CD8-positive, alpha-beta memory T cell (primary cell): ENCODE measurements at regions not wholly inside any gene's neighbourhood (a gene's known extent, or its start where the extent isn't known, plus 50 kb on each side); places are given as distances from the start of the nearest gene placed in this dataset.

ENCODE experiments used
- CTCF ChIA-PET: fragments of 350-600 bp; sonication (Branson Sonifier 250); formaldehyde crosslinking; loops from one replicate; lab custom pipeline; 2021; ENCODE audit warnings: antibody characterized with exemption; lab: Charles Lee
- POLR2A ChIA-PET: fragments of 350-600 bp; sonication (Branson Sonifier 250); formaldehyde crosslinking; loops from one replicate; lab custom pipeline; 2021; ENCODE audit warnings: antibody characterized with exemption; lab: Charles Lee
- DNase-seq, 5 donors: peaks; one replicate each; pipeline versions ENCODE4 v3.0.0 to v3.0.0-alpha.2; 2020 to 2022; ENCODE audit warnings: mixed read lengths in 1 of 5
- H3K27ac ChIP-seq: one replicate; pipeline ENCODE4 v1.7.0; 2013; ENCODE audit warnings: low read depth, mild to moderate bottlenecking, low read length, moderate library complexity
- H3K27me3 ChIP-seq: 2 replicates; pipeline ENCODE4 v1.7.0; 2013; ENCODE audit warnings: low read length, mild to moderate bottlenecking; ENCODE audit not compliant: insufficient read depth, poor library complexity, severe bottlenecking
- H3K36me3 ChIP-seq: 2 replicates; pipeline ENCODE4 v1.7.0; 2013; ENCODE audit warnings: mild to moderate bottlenecking, low read length, moderate library complexity; ENCODE audit not compliant: insufficient read depth
- H3K4me1 ChIP-seq: 2 replicates; pipeline ENCODE4 v1.7.0; 2013; ENCODE audit warnings: mild to moderate bottlenecking, low read length, moderate library complexity; ENCODE audit not compliant: insufficient read depth
- H3K4me3 ChIP-seq: 2 replicates; pipeline ENCODE4 v1.7.0; 2013; ENCODE audit warnings: mild to moderate bottlenecking, low read length
- H3K9me3 ChIP-seq: 2 replicates; pipeline ENCODE4 v1.7.0; 2013; ENCODE audit warnings: mild to moderate bottlenecking, low read length
- H3K27ac Mint-ChIP-seq, 8 donors: one replicate each; pipeline ENCODE4 v1.8.0; 2020 to 2021; ENCODE audit warnings: mixed read lengths in 8 of 8, mild to moderate bottlenecking in 6 of 8, inconsistent platforms in 3 of 8, moderate library complexity in 3 of 8
- H3K27me3 Mint-ChIP-seq, 2 donors: one replicate each; pipeline ENCODE4 v1.8.0; 2020 to 2021; ENCODE audit warnings: mixed read lengths in 2 of 2, mild to moderate bottlenecking in 1 of 2, moderate library complexity in 1 of 2
- H3K36me3 Mint-ChIP-seq, 3 donors: one replicate each; pipeline ENCODE4 v1.8.0; 2020 to 2021; ENCODE audit warnings: mixed read lengths in 3 of 3, inconsistent platforms in 1 of 3, mild to moderate bottlenecking in 1 of 3
- H3K4me1 Mint-ChIP-seq, 3 donors: one replicate each; pipeline ENCODE4 v1.8.0; 2020 to 2021; ENCODE audit warnings: mixed read lengths in 3 of 3, inconsistent platforms in 1 of 3, mild to moderate bottlenecking in 1 of 3
- H3K4me3 Mint-ChIP-seq, 7 donors: one replicate each; pipeline ENCODE4 v1.8.0; 2020 to 2021; ENCODE audit warnings: mixed read lengths in 7 of 7, mild to moderate bottlenecking in 6 of 7, moderate library complexity in 4 of 7, inconsistent platforms in 2 of 7
- H3K9me3 Mint-ChIP-seq, 5 donors: one replicate each; pipeline ENCODE4 v1.8.0; 2020 to 2022; ENCODE audit warnings: mixed read lengths in 5 of 5, mild to moderate bottlenecking in 3 of 5, moderate library complexity in 2 of 5, inconsistent platforms in 1 of 5

DNA sequence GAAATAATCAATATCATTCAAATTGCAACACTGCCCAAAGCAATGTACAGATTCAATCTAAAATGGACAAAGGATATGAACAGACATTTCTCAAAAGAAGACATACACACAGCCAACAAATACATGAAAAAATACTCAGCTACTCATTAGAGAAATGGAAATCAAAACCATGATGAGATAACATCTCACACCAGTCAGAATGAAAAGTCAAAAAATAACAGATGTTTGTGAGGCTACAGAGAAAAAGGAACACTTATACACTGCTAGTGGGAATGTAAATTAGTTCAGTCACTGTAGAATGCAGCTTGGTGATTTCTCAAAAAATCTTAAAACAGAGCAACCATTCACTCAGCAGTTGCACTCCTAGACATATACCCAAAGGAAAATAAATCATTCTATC is 205.2 kb downstream of the DKK2 start:
- CTCF ChIA-PET, result no interaction called here
- Mint-ChIP-seq H3K9me3 (peaks cover 0 to 25% (median 0%) of the 10 kb centered on the region in 5 donors), H3K4me3 (no peak overlapping the region), H3K36me3 (peaks cover 0 to 2% (median 0%) of the 10 kb centered on the region in 3 donors), H3K27me3 (no peaks in the 10 kb centered on the region), H3K4me1 (no peaks in the 10 kb centered on the region), H3K27ac (no peak overlapping the region)
- Histone ChIP-seq H3K27me3 (no peaks in the 10 kb centered on the region), H3K4me3 (no peak overlapping the region), H3K36me3 (no peaks in the 10 kb centered on the region), H3K9me3 (no peaks in the 10 kb centered on the region), H3K4me1 (no peaks in the 10 kb centered on the region), H3K27ac (no peak overlapping the region)
- POLR2A ChIA-PET, result no interaction called here
- DNase-seq, result no peak

DNA sequence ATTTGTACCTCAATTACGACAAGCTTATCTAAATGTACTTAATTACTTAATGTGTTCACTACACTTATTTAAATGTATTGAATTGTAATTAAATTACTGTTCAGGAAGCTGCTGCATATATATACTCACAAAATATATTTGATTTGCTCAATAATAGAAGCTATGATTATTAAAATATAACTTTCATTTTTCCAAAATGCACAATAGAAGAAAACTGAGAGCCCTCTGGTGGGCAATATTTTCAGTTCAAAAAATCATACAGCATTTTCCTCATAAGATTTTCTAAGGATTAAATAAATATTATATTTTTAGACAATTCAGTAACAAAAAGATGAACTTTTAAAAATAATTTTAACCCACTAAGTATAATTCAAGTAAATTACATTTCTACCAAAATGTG is 217.3 kb downstream of the DKK2 start:
- Histone ChIP-seq H3K9me3 (no peaks in the 10 kb centered on the region), H3K4me1 (no peaks in the 10 kb centered on the region), H3K27me3 (no peaks in the 10 kb centered on the region), H3K4me3 (no peak overlapping the region), H3K27ac (no peak overlapping the region), H3K36me3 (no peaks in the 10 kb centered on the region)
- H3K4me3 Mint-ChIP-seq, result no peak overlapping the region
- DNase-seq, result no peak
- ChIA-PET POLR2A (no interaction called here), CTCF (no interaction called here)
- no peaks in the 10 kb centered on the region for H3K36me3 Mint-ChIP-seq
- no peak overlapping the region for H3K27ac Mint-ChIP-seq
- peaks cover 0 to 7% (median 2%) of the 10 kb centered on the region in 5 donors for H3K9me3 Mint-ChIP-seq
- no peaks in the 10 kb centered on the region for H3K27me3 Mint-ChIP-seq
- H3K4me1 Mint-ChIP-seq, result no peaks in the 10 kb centered on the region

DNA sequence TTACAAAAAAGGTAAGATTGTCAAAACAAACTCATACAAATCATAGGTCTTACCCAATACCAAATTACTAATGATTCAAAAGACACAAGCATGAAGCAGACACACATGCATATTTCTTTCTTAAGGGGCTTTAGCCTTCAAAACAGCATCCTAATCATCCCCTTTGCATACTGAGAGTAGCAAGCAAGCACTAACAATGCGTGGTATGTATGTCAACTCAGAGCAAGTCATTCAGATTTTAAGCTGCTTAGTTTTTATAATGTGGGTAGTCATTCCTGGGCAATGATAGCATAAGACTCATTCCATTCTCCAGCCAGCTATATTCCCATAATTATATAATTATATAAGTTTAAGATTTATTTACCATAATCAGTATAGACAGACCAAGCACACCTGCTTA is 219.6 kb downstream of the DKK2 start:
- Mint-ChIP-seq H3K36me3 (no peaks in the 10 kb centered on the region), H3K27me3 (no peaks in the 10 kb centered on the region), H3K9me3 (peaks cover 0 to 7% (median 0%) of the 10 kb centered on the region in 5 donors), H3K4me1 (no peaks in the 10 kb centered on the region), H3K27ac (no peak overlapping the region), H3K4me3 (no peak overlapping the region)
- H3K4me1 ChIP-seq, result no peaks in the 10 kb centered on the region
- H3K4me3 ChIP-seq, result no peak overlapping the region
- ChIA-PET POLR2A (no interaction called here), CTCF (no interaction called here)
- H3K27me3 ChIP-seq, result no peaks in the 10 kb centered on the region
- no peak for DNase-seq
- H3K9me3 ChIP-seq, result no peaks in the 10 kb centered on the region
- no peaks in the 10 kb centered on the region for H3K36me3 ChIP-seq
- no peak overlapping the region for H3K27ac ChIP-seq

DNA sequence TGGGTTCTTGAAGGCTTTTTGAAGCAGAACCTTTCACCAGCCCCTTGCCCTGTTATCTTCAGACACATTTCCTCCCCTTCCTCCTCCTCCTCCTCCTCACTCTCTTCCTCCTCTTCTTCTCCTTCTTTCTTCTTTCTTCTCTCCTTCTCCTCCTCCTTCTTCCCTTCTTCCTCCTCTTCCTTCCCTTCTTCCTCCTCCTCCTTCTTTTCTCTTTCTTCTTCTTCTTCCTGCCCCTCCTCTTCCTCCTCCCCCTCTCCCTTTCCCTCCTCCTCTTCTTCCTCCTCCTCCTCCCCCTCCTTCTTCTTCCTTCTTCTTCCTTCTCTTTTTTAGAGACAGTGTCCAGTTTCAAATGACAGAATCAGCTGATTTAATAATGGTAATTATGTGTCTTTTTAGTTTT is 226.0 kb downstream of the DKK2 start:
- Mint-ChIP-seq H3K27me3 (no peaks in the 10 kb centered on the region), H3K36me3 (no peaks in the 10 kb centered on the region), H3K4me3 (no peak overlapping the region), H3K4me1 (no peaks in the 10 kb centered on the region), H3K9me3 (peaks cover 0 to 6% (median 2%) of the 10 kb centered on the region in 5 donors), H3K27ac (no peak overlapping the region)
- H3K27ac ChIP-seq, result no peak overlapping the region
- POLR2A ChIA-PET, result no interaction called here
- CTCF ChIA-PET, result no interaction called here
- H3K4me1 ChIP-seq, result no peaks in the 10 kb centered on the region
- no peaks in the 10 kb centered on the region for H3K9me3 ChIP-seq
- no peak overlapping the region for H3K4me3 ChIP-seq
- no peaks in the 10 kb centered on the region for H3K27me3 ChIP-seq
- no peak for DNase-seq
- H3K36me3 ChIP-seq, result no peaks in the 10 kb centered on the region

DNA sequence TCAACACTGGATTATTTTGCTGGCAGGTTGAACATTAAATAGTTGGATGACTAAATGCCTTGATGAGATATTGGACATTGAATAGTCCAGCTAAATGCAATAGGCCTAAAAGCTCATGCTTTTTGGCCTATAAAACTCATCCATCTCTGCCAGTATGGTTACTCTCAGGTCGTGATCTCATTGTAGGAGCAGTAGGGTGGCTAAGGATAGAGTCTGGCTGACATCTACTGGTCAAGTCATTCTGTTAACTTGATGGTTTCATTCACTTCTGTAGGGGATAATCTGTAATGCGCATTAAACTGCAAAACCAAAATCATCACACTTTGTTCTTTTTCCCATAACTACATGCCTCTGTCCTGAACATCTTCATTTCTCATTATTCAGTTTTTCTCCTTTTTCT is 227.0 kb downstream of the DKK2 start:
- no peaks in the 10 kb centered on the region for H3K4me1 ChIP-seq
- Mint-ChIP-seq H3K27ac (no peak overlapping the region), H3K9me3 (peaks cover 0 to 6% (median 2%) of the 10 kb centered on the region in 5 donors), H3K36me3 (no peaks in the 10 kb centered on the region), H3K27me3 (no peaks in the 10 kb centered on the region), H3K4me3 (no peak overlapping the region), H3K4me1 (no peaks in the 10 kb centered on the region)
- ChIA-PET POLR2A (no interaction called here), CTCF (no interaction called here)
- no peaks in the 10 kb centered on the region for H3K27me3 ChIP-seq
- DNase-seq, result no peak
- no peak overlapping the region for H3K4me3 ChIP-seq
- no peaks in the 10 kb centered on the region for H3K36me3 ChIP-seq
- no peak overlapping the region for H3K27ac ChIP-seq
- H3K9me3 ChIP-seq, result no peaks in the 10 kb centered on the region

DNA sequence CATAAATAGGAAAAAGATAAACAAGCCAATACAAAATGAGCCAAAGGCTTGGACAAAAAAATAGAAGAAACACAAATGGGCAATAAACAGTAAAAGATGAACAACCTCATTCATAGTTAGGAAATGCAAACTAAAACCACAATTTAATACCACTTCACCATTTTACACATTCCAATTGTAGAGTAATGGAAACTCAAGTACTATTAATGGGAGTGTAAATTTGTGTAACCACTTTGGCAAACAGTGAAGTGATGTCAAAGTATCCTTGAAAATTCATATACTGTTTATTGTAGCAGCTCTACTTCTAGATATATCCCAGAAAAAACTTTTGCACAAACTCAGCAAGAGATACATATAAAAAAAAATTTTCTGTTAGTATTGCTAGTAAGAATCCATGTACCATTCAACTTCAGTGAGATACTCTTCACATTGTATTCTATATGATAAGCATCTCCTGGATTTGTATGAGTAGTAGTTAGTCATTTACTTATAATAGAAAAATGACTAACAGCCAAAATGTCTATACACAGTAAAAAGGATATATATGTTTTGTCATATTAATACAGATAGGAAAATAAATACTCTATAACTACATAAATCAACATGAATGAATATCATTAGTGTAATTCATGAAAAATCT is 229.8 kb downstream of the DKK2 start:
- POLR2A ChIA-PET, result no interaction called here
- Mint-ChIP-seq H3K36me3 (no peaks in the 10 kb centered on the region), H3K27ac (no peak overlapping the region), H3K4me3 (no peak overlapping the region), H3K27me3 (no peaks in the 10 kb centered on the region), H3K4me1 (no peaks in the 10 kb centered on the region), H3K9me3 (peaks cover 0 to 13% (median 2%) of the 10 kb centered on the region in 5 donors)
- Histone ChIP-seq H3K4me1 (no peaks in the 10 kb centered on the region), H3K27me3 (no peaks in the 10 kb centered on the region), H3K36me3 (no peaks in the 10 kb centered on the region), H3K4me3 (no peak overlapping the region), H3K9me3 (no peaks in the 10 kb centered on the region), H3K27ac (no peak overlapping the region)
- CTCF ChIA-PET, result no interaction called here
- DNase-seq, result no peak

DNA sequence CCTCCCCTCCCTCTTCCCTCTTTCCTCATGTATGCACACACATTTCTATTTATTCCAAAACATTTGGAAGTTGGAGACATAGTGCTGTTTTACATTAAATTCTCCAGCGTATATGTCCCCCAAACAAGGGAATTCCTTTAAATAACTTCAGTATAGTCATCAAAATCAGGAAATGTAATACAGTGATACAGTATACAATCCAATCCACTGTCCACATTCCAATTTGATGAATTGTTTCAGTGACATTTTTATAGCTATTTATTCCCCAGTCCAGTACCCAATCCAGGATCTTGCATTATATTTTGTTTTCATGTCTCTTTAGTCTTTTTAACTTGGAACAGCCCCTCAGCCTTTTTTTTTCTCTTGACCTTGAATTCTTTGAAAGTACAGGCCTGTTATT is 233.0 kb downstream of the DKK2 start:
- Mint-ChIP-seq H3K9me3 (peaks cover 0 to 12% (median 0%) of the 10 kb centered on the region in 5 donors), H3K4me3 (no peak overlapping the region), H3K27ac (no peak overlapping the region), H3K4me1 (no peaks in the 10 kb centered on the region), H3K27me3 (no peaks in the 10 kb centered on the region), H3K36me3 (no peaks in the 10 kb centered on the region)
- Histone ChIP-seq H3K27me3 (no peaks in the 10 kb centered on the region), H3K36me3 (no peaks in the 10 kb centered on the region), H3K27ac (no peak overlapping the region), H3K9me3 (no peaks in the 10 kb centered on the region), H3K4me1 (no peaks in the 10 kb centered on the region), H3K4me3 (no peak overlapping the region)
- no peak for DNase-seq
- ChIA-PET CTCF (no interaction called here), POLR2A (no interaction called here)

DNA sequence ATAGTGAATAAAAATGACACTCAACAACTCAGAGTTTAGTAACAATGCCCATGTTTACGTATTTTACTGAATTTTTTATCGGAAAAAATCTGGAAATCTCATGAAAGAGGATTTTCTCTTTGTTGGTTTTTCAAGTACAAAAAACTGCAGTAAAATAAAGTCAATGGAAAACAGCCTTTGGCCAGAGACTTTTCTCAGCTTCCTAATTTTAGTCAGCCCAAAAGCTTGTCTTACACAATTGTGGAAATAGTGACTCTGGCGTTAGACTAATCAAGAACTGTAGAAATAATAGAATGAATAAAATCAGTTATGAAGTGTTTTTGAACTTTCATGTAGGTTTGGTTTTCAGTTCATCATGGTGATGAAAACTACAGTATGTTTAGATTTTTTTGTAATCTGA is 234.7 kb downstream of the DKK2 start:
- no peak overlapping the region for H3K27ac ChIP-seq
- no peaks in the 10 kb centered on the region for H3K27me3 Mint-ChIP-seq
- H3K9me3 ChIP-seq, result no peaks in the 10 kb centered on the region
- H3K36me3 ChIP-seq, result no peaks in the 10 kb centered on the region
- ChIA-PET CTCF (no interaction called here), POLR2A (no interaction called here)
- no peaks in the 10 kb centered on the region for H3K4me1 Mint-ChIP-seq
- H3K4me1 ChIP-seq, result no peaks in the 10 kb centered on the region
- H3K4me3 ChIP-seq, result no peak overlapping the region
- no peak for DNase-seq
- H3K9me3 Mint-ChIP-seq, result peaks cover 0 to 11% (median 0%) of the 10 kb centered on the region in 5 donors
- H3K27ac Mint-ChIP-seq, result no peak overlapping the region
- H3K27me3 ChIP-seq, result no peaks in the 10 kb centered on the region
- H3K4me3 Mint-ChIP-seq, result no peak overlapping the region
- no peaks in the 10 kb centered on the region for H3K36me3 Mint-ChIP-seq
